Globus pallidus (tissue), 1 donor: ENCODE measurements at regions not wholly inside any gene's neighbourhood (a gene's known extent, or its start where the extent isn't known, plus 50 kb on each side); places are given as distances from the start of the nearest gene placed in this dataset.
"Not testable (repeated sequence)": the region's sequence is repeated elsewhere in the genome, so short reads cannot be mapped to it uniquely, and the experiment has no call there.

Experiments used
- DNase-seq: peaks from one replicate; pipeline ENCODE4 v3.0.0-alpha.2; 2015; ENCODE audit warnings: low spot score

- DNase-seq = no peak
Observed at GRCh38 chr14:22152161-22152870, 436.7 kb downstream of the DAD1 start.

- DNase-seq = no peak
Observed at GRCh38 chr14:22151121-22151520, 437.9 kb downstream of the DAD1 start.

DNA sequence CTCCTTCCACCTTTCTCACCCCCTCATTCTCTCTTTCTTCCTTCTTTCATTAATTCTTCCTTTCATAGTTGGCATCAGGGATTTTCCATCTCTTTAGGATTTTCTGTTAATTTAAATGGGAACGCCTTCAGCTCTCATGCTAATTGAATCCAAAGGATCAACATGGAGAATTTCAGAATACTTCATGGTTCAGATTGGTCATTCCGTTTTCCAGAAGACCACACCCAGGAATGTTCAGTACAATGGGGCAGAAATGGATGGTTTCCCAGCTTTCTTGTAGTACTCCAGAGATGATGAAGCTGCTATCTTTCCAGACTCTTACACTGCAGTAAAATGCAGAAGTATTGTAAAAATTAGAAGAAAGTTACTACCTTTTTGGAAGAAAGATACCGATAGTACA lies 440.0 kb downstream of the DAD1 start:
- no peak for DNase-seq

DNA sequence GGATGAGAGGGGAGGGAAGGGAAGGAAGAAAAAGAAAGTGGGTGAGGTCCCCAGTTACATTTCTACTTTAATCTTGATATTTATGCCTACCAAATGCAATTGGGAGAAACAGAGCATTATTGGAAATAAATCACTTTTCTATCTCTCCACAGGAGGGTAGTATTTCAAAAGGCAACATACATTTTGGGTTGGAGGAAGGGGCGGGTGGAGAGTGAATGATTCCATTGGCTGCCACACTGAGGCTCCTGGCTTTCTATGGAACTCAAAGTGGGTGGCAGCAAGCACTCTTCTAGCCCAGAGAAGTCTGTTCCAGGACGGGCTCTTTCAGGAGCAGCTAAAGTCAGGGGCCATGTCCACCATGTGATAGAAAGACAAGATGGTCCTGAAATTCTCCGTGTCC lies 441.3 kb downstream of the DAD1 start:
- no peak for DNase-seq

- no peak for DNase-seq
Observed at GRCh38 chr14:22143363-22143762, 445.7 kb downstream of the DAD1 start.

- no peak for DNase-seq
Observed at GRCh38 chr14:22140633-22141032, 448.4 kb downstream of the DAD1 start.

DNA sequence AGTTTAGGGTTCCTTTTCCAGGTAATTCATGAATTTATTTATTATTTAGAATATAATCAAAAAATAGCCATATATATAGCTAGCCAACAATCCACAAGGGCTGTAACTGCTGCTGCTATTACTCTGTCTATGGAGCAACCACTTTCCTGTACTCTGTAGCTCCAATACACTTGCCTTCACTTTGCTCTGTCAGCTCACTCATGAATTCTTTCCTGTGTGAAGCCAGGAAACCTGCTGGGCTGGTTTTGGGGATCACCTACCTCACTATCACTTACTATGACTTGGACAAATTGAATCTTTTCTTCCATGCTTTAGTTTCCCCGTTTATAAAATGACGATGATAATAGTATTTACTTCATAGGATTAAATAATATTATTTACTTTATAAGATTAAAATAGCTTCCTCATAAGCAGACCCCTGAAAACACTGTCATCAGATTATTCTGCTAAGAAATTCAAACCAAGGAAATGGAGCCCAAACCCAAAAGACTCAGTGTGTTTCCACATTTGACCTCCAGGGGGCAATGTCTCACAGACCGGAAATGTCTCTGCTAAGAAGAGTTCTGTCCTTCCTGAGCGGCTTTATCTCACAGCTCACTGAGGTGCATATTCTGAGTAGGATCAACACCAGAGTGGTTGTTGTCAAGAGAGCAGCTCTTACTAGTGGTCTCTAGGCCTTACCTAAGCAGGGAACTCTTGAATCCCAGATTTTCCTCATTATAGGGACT lies 457.1 kb downstream of the DAD1 start:
- no peak for DNase-seq

- DNase-seq = no peak
Observed at GRCh38 chr14:22124073-22124613, 450.5 kb upstream of the OR4E1 start.

DNA sequence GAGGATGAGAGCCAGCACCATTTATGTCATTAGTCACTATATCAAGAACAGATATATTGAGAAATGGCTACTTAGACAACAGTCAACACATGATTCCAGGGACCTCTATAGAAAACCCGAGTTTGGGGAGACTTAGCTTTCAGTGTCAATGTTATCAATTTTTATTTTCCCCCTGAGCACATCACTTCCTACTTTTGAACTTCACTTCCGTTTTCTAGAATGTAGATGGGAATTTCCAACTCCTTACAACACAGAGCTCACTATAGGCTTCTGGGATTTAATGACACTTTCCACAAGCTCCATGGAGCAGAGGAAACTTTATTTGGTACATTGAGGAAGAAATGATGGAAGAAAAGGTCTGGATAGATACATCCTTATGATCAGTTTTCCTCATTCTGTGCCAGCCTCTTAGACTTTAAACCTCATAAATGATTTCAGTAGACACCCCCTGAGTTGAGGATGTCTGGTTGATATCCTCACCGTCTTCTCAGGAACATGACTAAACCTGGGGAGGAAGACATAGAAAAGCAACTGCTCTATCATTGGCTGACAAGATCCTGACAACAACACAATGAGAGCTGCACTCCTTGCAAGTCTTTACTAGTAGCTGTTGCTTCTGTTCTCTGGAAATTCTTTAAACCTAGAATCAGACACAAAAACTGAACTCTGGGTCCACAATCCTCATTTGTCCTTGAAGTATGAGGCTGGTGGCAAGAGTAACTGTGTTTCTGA lies 449.4 kb upstream of the OR4E1 start:
- DNase-seq = no peak

DNA sequence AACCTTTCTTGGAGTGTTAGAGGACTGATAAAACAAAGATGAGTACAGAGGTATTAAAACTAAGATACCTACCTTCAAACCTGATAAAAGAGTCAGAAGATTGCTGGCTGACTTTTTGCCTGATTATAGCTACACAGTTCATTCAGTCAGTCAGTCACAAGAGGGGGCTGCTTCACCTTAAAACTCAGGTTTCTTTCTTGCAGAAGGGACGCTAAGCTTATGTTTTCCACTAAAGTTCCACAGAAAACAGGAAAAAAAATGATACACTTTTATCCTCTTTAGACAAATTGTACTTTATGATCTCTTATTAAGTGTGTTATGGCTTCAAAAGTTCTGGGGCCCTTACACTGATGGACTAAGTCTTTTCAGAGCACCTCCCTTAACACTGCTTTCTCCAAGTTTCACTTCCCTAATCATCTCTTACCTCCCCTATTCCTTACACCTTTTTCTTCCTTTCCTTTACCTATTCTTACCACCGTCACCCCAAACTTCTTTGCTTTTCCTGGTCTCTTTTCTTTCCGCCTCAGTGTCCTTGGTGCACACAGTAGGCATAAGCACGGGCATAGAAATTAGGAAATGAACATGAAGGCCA lies 448.7 kb upstream of the OR4E1 start:
- no peak for DNase-seq

DNA sequence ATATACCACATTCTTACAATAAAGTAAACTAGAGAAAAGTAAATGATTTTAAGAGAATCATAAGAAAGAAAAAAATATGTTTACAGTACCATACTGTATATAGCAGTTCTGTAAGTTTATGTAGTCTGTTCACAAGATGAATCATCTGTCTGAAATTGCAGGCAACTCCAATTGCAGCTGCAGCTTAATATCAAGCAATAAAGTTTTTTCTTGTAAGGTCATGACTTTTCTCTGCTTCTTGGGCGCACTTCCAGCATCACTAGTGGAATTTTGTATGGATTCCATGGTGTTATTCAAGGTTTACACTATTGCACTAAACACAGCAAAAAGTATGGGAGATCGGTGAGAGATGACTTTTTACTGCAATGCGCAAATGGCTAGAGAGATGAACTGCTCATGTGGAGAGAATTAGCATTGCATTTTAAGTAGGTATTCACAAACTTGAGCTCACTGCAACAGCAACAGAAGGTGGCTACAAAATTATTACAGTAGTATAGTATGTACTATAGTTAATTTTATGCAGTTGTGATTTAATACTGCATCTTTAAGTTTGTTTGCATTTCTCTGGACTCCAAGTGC lies 445.4 kb upstream of the OR4E1 start:
- DNase-seq = no peak

DNA sequence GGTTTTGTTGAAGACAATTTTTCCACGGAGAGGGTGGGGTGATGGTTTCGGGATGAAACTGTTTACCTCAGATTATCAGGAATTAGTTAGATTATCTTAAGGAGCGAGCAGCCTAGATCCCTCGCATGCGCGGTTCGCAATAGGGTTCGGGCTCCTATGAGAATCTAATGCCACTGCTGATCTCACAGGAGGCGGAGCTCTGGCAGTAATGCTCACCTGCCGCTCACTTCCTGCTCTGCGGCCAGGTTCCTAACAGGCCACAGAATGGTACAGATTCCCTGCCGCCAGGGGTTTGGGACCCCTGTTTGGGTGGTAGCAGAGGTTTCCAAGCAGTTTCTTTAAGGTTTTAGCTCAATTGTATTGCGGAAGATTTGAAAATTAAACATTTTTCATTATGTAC lies 439.8 kb upstream of the OR4E1 start:
- no peak for DNase-seq

DNA sequence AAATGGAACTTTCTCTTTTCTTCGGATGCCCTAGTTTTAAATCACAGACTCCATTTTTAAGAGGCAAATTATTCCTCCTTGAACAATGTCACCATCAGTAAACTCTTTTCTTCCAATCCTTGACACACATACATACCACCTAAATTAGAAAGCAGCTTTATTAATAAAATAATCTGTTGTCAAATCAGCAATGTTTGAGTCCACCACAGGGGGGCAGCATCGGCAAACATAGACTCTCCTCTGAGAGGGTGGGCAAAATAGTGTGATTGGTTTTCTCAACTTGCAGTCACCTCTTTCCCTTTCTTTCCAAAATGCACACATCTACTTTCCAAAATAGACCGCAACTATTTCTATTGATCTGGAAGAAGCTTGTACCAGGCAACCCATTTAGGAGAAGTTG lies 438.4 kb upstream of the OR4E1 start:
- no peak for DNase-seq

DNA sequence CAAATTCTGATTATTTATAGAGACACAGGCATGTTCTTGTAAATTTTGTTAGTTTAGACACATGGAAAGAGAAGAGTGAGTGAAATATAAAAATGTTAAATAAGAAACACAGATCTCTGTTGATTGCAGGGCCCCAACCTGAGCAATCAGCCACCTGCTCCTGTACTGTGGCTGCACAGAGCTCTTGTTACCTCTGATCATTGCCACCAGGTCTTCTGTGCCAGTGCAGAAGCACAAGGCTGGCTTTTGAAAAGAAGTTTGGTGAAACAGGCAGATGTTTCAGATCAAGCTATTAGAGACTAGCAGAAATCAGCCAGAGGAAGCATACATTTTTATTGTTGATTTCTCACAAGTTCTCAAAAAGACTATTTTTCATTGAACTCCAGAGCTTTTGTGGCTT lies 434.1 kb upstream of the OR4E1 start:
- no peak for DNase-seq

- no peak for DNase-seq
Observed at GRCh38 chr14:22106700-22107697, 433.4 kb upstream of the OR4E1 start.

DNA sequence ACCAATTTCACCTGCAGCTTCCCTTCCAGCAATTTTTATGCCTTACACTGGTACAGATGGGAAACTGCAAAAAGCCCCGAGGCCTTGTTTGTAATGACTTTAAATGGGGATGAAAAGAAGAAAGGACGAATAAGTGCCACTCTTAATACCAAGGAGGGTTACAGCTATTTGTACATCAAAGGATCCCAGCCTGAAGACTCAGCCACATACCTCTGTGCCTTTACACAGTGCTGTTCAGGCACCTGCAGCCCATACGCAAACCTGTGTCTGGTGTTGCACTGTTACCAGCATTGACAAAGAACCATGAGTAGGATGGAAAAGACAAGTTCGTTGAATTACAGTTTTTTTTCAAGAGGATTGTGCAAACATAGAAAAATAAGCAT lies 432.0 kb upstream of the OR4E1 start:
- no peak for DNase-seq

- DNase-seq = no peak
Observed at GRCh38 chr14:22105006-22105623, 431.5 kb upstream of the OR4E1 start.

DNA sequence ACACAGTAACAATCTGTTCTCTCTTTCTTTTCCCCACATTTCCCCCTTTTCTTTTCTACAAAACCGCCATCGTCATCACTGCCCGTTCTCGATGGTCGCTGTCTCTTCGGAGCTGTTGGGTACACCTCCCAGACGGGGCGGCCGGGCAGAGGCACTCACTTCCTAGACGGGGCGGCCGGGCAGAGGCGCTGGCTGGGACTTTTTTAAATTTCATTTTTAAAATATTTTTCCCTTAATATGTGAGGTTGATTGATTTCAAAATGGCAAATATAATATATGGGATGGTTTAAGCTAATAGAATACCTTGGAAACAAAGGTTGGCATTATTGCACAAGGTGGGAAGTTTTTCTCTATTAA lies 427.1 kb upstream of the OR4E1 start:
- not testable (repeated sequence) for DNase-seq

- peak; percentile 55 for DNase-seq
Observed at GRCh38 chr14:22099942-22100763, 426.5 kb upstream of the OR4E1 start.

GRCh38 chr14:22098435-22098834 lies 424.8 kb upstream of the OR4E1 start:
- DNase-seq = no peak
